NCI-H1092 (cell line): ENCODE measurements at regions not wholly inside any gene's neighbourhood (a gene's known extent, or its start where the extent isn't known, plus 50 kb on each side); places are given as distances from the start of the nearest gene placed in this dataset.
A peak's percentile ranks its signal among the peaks of the same experiment; 100 is the strongest.
"Not testable (repeated sequence)": the region's sequence is repeated elsewhere in the genome, so short reads cannot be mapped to it uniquely, and the experiment has no call there.

ENCODE experiments used
- DNase-seq: peaks from one replicate; lab custom pipeline; 2025; lab: John Stamatoyannopoulos, UW

- DNase-seq = no peak
Observed at GRCh38 chr10:30731963-30732362, 102.4 kb upstream of the LYZL2 start.

- DNase-seq = no peak
Observed at GRCh38 chr10:30730306-30730705, 100.8 kb upstream of the LYZL2 start.

GRCh38 chr10:30728766-30729165 is 99.2 kb upstream of the LYZL2 start:
- DNase-seq = no peak

DNA sequence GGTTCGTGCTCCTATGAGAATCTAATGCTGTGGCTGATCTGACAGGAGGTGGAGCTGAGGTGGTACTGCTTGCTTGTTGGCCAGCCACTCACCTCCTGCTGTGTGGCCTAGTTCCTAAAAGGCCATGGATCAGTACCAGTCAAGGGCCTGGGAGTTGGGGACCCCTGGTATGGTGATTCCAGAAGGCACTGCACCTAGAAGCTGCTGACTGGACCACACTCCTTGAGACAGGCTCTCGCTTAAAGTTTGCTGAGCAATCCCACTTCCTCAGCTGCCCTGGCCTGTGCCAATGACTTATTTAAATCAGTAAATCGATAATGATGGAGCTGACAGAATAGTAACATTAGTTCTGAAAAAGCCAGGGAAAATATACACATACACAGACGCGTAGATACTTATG is 98.6 kb upstream of the LYZL2 start:
- DNase-seq = no peak

DNA sequence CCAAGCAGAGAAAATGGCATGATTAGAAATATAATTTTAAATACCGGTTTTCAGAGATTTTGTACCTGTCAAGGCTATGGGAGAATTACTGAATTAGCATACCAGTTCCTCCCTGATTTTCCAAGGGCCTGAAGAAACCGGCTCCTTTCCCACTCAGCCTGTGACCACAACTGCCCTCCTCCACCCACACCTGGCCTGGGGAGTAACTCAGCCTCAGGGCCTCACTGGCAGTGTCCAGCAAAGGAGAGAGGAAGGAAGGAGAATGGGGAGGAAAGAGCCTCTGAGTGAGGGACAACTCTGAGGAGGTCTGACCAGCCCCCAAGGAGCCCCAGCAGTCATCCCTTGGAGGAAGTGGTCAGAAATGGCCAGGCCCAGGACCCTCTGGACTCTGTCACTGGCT is 98.0 kb upstream of the LYZL2 start:
- no peak for DNase-seq

GRCh38 chr10:30726783-30727414 is 97.3 kb upstream of the LYZL2 start:
- peak; percentile 33 for DNase-seq

GRCh38 chr10:30725661-30726060 is 96.1 kb upstream of the LYZL2 start:
- DNase-seq = no peak

- no peak for DNase-seq
Observed at GRCh38 chr10:30724296-30724695, 94.7 kb upstream of the LYZL2 start.

GRCh38 chr10:30722956-30723620 is 93.5 kb upstream of the LYZL2 start:
- DNase-seq = no peak

DNA sequence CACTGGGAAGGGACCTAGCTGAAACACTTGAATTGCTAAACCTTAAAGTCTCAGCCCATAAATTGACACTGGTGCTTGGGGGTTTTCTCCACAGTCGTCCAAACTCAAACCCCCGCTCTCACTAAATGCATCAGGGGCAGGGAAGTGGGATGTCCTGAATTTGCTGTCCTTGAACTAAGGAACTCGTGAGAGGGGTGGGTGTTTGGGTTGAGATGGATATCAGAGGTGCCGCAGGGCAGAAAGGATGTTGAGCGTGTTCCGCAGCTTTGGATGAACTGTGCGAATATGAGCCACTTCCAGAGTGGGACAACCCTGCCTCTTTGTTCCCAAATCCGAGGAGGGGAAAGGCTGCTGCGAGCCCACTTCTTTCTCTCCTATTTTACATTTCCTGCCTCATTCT is 90.3 kb upstream of the LYZL2 start:
- no peak for DNase-seq

GRCh38 chr10:30709700-30710358 is 80.3 kb upstream of the LYZL2 start:
- no peak for DNase-seq

- DNase-seq = no peak
Observed at GRCh38 chr10:30709229-30709628, 79.7 kb upstream of the LYZL2 start.

- no peak for DNase-seq
Observed at GRCh38 chr10:30708234-30708633, 78.7 kb upstream of the LYZL2 start.

GRCh38 chr10:30706189-30706588 is 76.6 kb upstream of the LYZL2 start:
- DNase-seq = not testable (repeated sequence)

- no peak for DNase-seq
Observed at GRCh38 chr10:30705625-30706149, 76.1 kb upstream of the LYZL2 start.

- DNase-seq = no peak
Observed at GRCh38 chr10:30705101-30705624, 75.6 kb upstream of the LYZL2 start.

- DNase-seq = not testable (repeated sequence)
Observed at GRCh38 chr10:30704601-30705100, 75.1 kb upstream of the LYZL2 start.

- no peak for DNase-seq
Observed at GRCh38 chr10:30704026-30704600, 74.6 kb upstream of the LYZL2 start.

- not testable (repeated sequence) for DNase-seq
Observed at GRCh38 chr10:30703446-30703845, 73.9 kb upstream of the LYZL2 start.

DNA sequence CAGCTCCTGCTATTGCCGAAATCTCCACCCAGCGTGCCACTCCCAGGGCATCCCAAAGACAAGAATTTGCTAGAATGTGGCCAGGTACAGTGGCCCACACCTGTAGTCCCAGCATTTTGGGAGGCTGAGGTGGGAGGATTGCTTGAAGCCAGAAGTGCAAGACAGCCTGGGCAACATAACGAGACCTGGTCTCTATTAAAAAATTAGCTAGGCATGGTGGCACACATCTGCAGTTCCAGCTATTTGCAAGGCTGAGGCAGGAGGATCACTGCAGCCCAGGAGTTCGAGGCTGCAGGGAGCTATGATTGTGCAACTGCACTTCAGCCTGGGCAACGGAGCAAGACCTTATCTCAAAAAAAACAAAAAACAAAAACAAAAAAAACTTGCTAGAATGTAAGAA is 73.3 kb upstream of the LYZL2 start:
- DNase-seq = no peak

- DNase-seq = no peak
Observed at GRCh38 chr10:30701451-30702173, 72.1 kb upstream of the LYZL2 start.

DNA sequence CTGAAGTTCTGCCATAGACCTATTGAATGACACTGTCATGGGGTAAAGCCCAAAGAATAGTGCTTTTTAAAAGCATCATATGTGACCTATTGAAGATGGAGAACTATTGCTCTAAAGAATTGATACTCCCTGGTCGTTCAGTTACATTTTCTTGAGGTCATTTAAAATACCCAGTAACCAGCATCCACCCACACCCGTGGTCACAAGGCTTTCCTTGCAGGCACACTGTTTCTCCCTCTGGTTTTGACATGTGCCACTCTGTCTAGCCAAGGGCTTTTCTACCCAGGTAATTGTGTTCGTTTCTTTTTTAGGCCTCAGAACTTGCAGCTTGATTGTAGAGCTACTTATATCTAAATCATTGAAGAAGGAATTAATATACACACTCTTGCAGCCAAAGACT is 68.3 kb upstream of the LYZL2 start:
- no peak for DNase-seq
